ENCODE measurements at regions not wholly inside any gene's neighbourhood (a gene's known extent, or its start where the extent isn't known, plus 50 kb on each side); places are given as distances from the start of the nearest gene placed in this dataset.
A peak's percentile ranks its signal among the peaks of the same experiment; 100 is the strongest.

GRCh38 chr1:218983848-218984247, 189.8 kb upstream of the LYPLAL1 start:
- Mint-ChIP-seq H3K4me1 (peaks cover 0 to 5% (median 0%) of the 10 kb centered on the region in 4 donors), H3K4me3 (no peak overlapping the region), H3K36me3 (no peaks in the 10 kb centered on the region), H3K27ac (no peak overlapping the region), H3K9me3 (peaks cover 1 to 17% (median 4%) of the 10 kb centered on the region in 7 donors), H3K27me3 (no peaks in the 10 kb centered on the region)
- Histone ChIP-seq H3K27me3 (ENCODE audit: control insufficient read depth, insufficient read depth, low read length) (no peaks in the 10 kb centered on the region), H3K4me1 (ENCODE audit: control insufficient read depth, insufficient read depth, low read length, poor library complexity, severe bottlenecking) (no peaks in the 10 kb centered on the region), H3K27ac (ENCODE audit: insufficient read depth, low read length, poor library complexity, severe bottlenecking) (no peak overlapping the region), H3K9me3 (ENCODE audit: control insufficient read depth in 2 of 2, low read length in 2 of 2) (no peaks in the 10 kb centered on the region), H3K4me3 (ENCODE audit: low read depth, low read length) (no peak overlapping the region), H3K36me3 (ENCODE audit: control insufficient read depth, insufficient read depth, low read length) (no peaks in the 10 kb centered on the region)
- ATAC-seq (ENCODE audit: low read depth in 2 of 2) (no peak), DNase-seq (no peak)

- Mint-ChIP-seq H3K36me3 (no peaks in the 10 kb centered on the region), H3K9me3 (peaks cover 1 to 15% (median 2%) of the 10 kb centered on the region in 7 donors), H3K27ac (no peak overlapping the region), H3K4me3 (peak overlapping the region in 1 of 4 donors; percentile 56), H3K27me3 (no peaks in the 10 kb centered on the region), H3K4me1 (peaks cover 0 to 5% (median 0%) of the 10 kb centered on the region in 4 donors)
- Histone ChIP-seq H3K27me3 (ENCODE audit: control insufficient read depth, insufficient read depth, low read length) (no peaks in the 10 kb centered on the region), H3K4me1 (ENCODE audit: control insufficient read depth, insufficient read depth, low read length, poor library complexity, severe bottlenecking) (no peaks in the 10 kb centered on the region), H3K9me3 (ENCODE audit: control insufficient read depth in 2 of 2, low read length in 2 of 2) (no peaks in the 10 kb centered on the region), H3K36me3 (ENCODE audit: control insufficient read depth, insufficient read depth, low read length) (no peaks in the 10 kb centered on the region), H3K4me3 (ENCODE audit: low read depth, low read length) (no peak overlapping the region), H3K27ac (ENCODE audit: insufficient read depth, low read length, poor library complexity, severe bottlenecking) (no peak overlapping the region)
- no peak for DNase-seq
- no peak for ATAC-seq (ENCODE audit: low read depth in 2 of 2)
Observed at GRCh38 chr1:218985424-218985984, 188.2 kb upstream of the LYPLAL1 start.

GRCh38 chr1:218986816-218987215, 186.9 kb upstream of the LYPLAL1 start:
- no peaks in the 10 kb centered on the region for H3K27me3 ChIP-seq (ENCODE audit: control insufficient read depth, insufficient read depth, low read length)
- H3K4me3 ChIP-seq (ENCODE audit: low read depth, low read length) = no peak overlapping the region
- no peaks in the 10 kb centered on the region for H3K4me1 ChIP-seq (ENCODE audit: control insufficient read depth, insufficient read depth, low read length, poor library complexity, severe bottlenecking)
- Mint-ChIP-seq H3K27ac (no peak overlapping the region), H3K36me3 (no peaks in the 10 kb centered on the region), H3K27me3 (no peaks in the 10 kb centered on the region), H3K4me1 (no peaks in the 10 kb centered on the region), H3K9me3 (peaks cover 0 to 13% (median 1%) of the 10 kb centered on the region in 7 donors), H3K4me3 (no peak overlapping the region)
- H3K36me3 ChIP-seq (ENCODE audit: control insufficient read depth, insufficient read depth, low read length) = no peaks in the 10 kb centered on the region
- DNase-seq = no peak
- H3K9me3 ChIP-seq (ENCODE audit: control insufficient read depth in 2 of 2, low read length in 2 of 2) = no peaks in the 10 kb centered on the region
- no peak overlapping the region for H3K27ac ChIP-seq (ENCODE audit: insufficient read depth, low read length, poor library complexity, severe bottlenecking)
- ATAC-seq (ENCODE audit: low read depth in 2 of 2) = no peak

- Mint-ChIP-seq H3K4me3 (no peak overlapping the region), H3K4me1 (no peaks in the 10 kb centered on the region), H3K9me3 (peaks cover 0 to 13% (median 1%) of the 10 kb centered on the region in 7 donors), H3K27me3 (no peaks in the 10 kb centered on the region), H3K27ac (no peak overlapping the region), H3K36me3 (no peaks in the 10 kb centered on the region)
- ATAC-seq (ENCODE audit: low read depth in 2 of 2) (no peak), DNase-seq (no peak)
- no peaks in the 10 kb centered on the region for H3K36me3 ChIP-seq (ENCODE audit: control insufficient read depth, insufficient read depth, low read length)
- no peak overlapping the region for H3K4me3 ChIP-seq (ENCODE audit: low read depth, low read length)
- no peak overlapping the region for H3K27ac ChIP-seq (ENCODE audit: insufficient read depth, low read length, poor library complexity, severe bottlenecking)
- H3K9me3 ChIP-seq (ENCODE audit: control insufficient read depth in 2 of 2, low read length in 2 of 2) = no peaks in the 10 kb centered on the region
- no peaks in the 10 kb centered on the region for H3K4me1 ChIP-seq (ENCODE audit: control insufficient read depth, insufficient read depth, low read length, poor library complexity, severe bottlenecking)
- H3K27me3 ChIP-seq (ENCODE audit: control insufficient read depth, insufficient read depth, low read length) = no peaks in the 10 kb centered on the region
Observed at GRCh38 chr1:218990019-218990418, 183.7 kb upstream of the LYPLAL1 start.

- Mint-ChIP-seq H3K9me3 (peaks cover 0 to 13% (median 1%) of the 10 kb centered on the region in 7 donors), H3K36me3 (no peaks in the 10 kb centered on the region), H3K4me3 (no peak overlapping the region), H3K4me1 (no peaks in the 10 kb centered on the region), H3K27ac (no peak overlapping the region), H3K27me3 (no peaks in the 10 kb centered on the region)
- ATAC-seq (ENCODE audit: low read depth in 2 of 2) = no peak
- Histone ChIP-seq H3K27me3 (ENCODE audit: control insufficient read depth, insufficient read depth, low read length) (no peaks in the 10 kb centered on the region), H3K27ac (ENCODE audit: insufficient read depth, low read length, poor library complexity, severe bottlenecking) (no peak overlapping the region), H3K36me3 (ENCODE audit: control insufficient read depth, insufficient read depth, low read length) (no peaks in the 10 kb centered on the region), H3K4me1 (ENCODE audit: control insufficient read depth, insufficient read depth, low read length, poor library complexity, severe bottlenecking) (no peaks in the 10 kb centered on the region), H3K4me3 (ENCODE audit: low read depth, low read length) (no peak overlapping the region), H3K9me3 (ENCODE audit: control insufficient read depth in 2 of 2, low read length in 2 of 2) (no peaks in the 10 kb centered on the region)
- DNase-seq = no peak
Observed at GRCh38 chr1:218991089-218991488, 182.6 kb upstream of the LYPLAL1 start.

- ATAC-seq (ENCODE audit: low read depth in 2 of 2) (no peak), DNase-seq (no peak)
- no peaks in the 10 kb centered on the region for H3K27me3 ChIP-seq (ENCODE audit: control insufficient read depth, insufficient read depth, low read length)
- no peaks in the 10 kb centered on the region for H3K27me3 Mint-ChIP-seq
- no peaks in the 10 kb centered on the region for H3K36me3 ChIP-seq (ENCODE audit: control insufficient read depth, insufficient read depth, low read length)
- H3K27ac Mint-ChIP-seq = no peak overlapping the region
- no peaks in the 10 kb centered on the region for H3K9me3 Mint-ChIP-seq
- no peaks in the 10 kb centered on the region for H3K36me3 Mint-ChIP-seq
- H3K27ac ChIP-seq (ENCODE audit: insufficient read depth, low read length, poor library complexity, severe bottlenecking) = no peak overlapping the region
- no peak overlapping the region for H3K4me3 Mint-ChIP-seq
- no peak overlapping the region for H3K4me3 ChIP-seq (ENCODE audit: low read depth, low read length)
- H3K4me1 ChIP-seq (ENCODE audit: control insufficient read depth, insufficient read depth, low read length, poor library complexity, severe bottlenecking) = no peaks in the 10 kb centered on the region
- H3K4me1 Mint-ChIP-seq = no peaks in the 10 kb centered on the region
- no peaks in the 10 kb centered on the region for H3K9me3 ChIP-seq (ENCODE audit: control insufficient read depth in 2 of 2, low read length in 2 of 2)
Observed at GRCh38 chr1:218994615-218995014, 179.1 kb upstream of the LYPLAL1 start.

- Mint-ChIP-seq H3K36me3 (no peaks in the 10 kb centered on the region), H3K4me1 (no peaks in the 10 kb centered on the region), H3K27me3 (no peaks in the 10 kb centered on the region), H3K27ac (no peak overlapping the region), H3K4me3 (no peak overlapping the region), H3K9me3 (no peaks in the 10 kb centered on the region)
- Histone ChIP-seq H3K27ac (ENCODE audit: insufficient read depth, low read length, poor library complexity, severe bottlenecking) (no peak overlapping the region), H3K36me3 (ENCODE audit: control insufficient read depth, insufficient read depth, low read length) (no peaks in the 10 kb centered on the region), H3K4me1 (ENCODE audit: control insufficient read depth, insufficient read depth, low read length, poor library complexity, severe bottlenecking) (no peaks in the 10 kb centered on the region), H3K9me3 (ENCODE audit: control insufficient read depth in 2 of 2, low read length in 2 of 2) (no peaks in the 10 kb centered on the region), H3K4me3 (ENCODE audit: low read depth, low read length) (no peak overlapping the region), H3K27me3 (ENCODE audit: control insufficient read depth, insufficient read depth, low read length) (no peaks in the 10 kb centered on the region)
- ATAC-seq (ENCODE audit: low read depth in 2 of 2) (no peak), DNase-seq (no peak)
Observed at GRCh38 chr1:218995091-218995665, 178.5 kb upstream of the LYPLAL1 start.

- no peak for DNase-seq
- H3K4me1 ChIP-seq (ENCODE audit: control insufficient read depth, insufficient read depth, low read length, poor library complexity, severe bottlenecking) = no peaks in the 10 kb centered on the region
- Mint-ChIP-seq H3K27me3 (no peaks in the 10 kb centered on the region), H3K4me1 (no peaks in the 10 kb centered on the region), H3K4me3 (no peak overlapping the region), H3K36me3 (no peaks in the 10 kb centered on the region), H3K27ac (no peak overlapping the region), H3K9me3 (no peaks in the 10 kb centered on the region)
- no peak overlapping the region for H3K27ac ChIP-seq (ENCODE audit: insufficient read depth, low read length, poor library complexity, severe bottlenecking)
- no peaks in the 10 kb centered on the region for H3K27me3 ChIP-seq (ENCODE audit: control insufficient read depth, insufficient read depth, low read length)
- no peak for ATAC-seq (ENCODE audit: low read depth in 2 of 2)
- no peaks in the 10 kb centered on the region for H3K9me3 ChIP-seq (ENCODE audit: control insufficient read depth in 2 of 2, low read length in 2 of 2)
- no peak overlapping the region for H3K4me3 ChIP-seq (ENCODE audit: low read depth, low read length)
- no peaks in the 10 kb centered on the region for H3K36me3 ChIP-seq (ENCODE audit: control insufficient read depth, insufficient read depth, low read length)
Observed at GRCh38 chr1:218996362-218996761, 177.3 kb upstream of the LYPLAL1 start.
